Panc1 (cell line): ENCODE measurements at regions not wholly inside any gene's neighbourhood (a gene's known extent, or its start where the extent isn't known, plus 50 kb on each side); places are given as distances from the start of the nearest gene placed in this dataset.

Experiments
- ATAC-seq: fragments of 200-7000 bp; cut with Tn5 transposase; 2 replicates; pipeline ENCODE4 v1.9.1; 2020; ENCODE audit warnings: mild to moderate bottlenecking, moderate library complexity
- BruUV-seq: library from RNA; stranded (reverse); fragments of 400-500 nt; replicated peaks from 2 replicates; lab custom pipeline; 2021; lab: Mats Ljungman, UMichigan
- CTCF ChIA-PET: fragments of 300-600 bp; sonication (Branson Sonifier 250); formaldehyde crosslinking; loops from one replicate; lab custom pipeline; 2022; ENCODE audit warnings: antibody characterized with exemption; lab: Charles Lee
- POLR2A ChIA-PET: fragments of 300-600 bp; sonication (Branson Sonifier 250); formaldehyde crosslinking; loops from one replicate; lab custom pipeline; 2022; ENCODE audit warnings: antibody characterized with exemption; lab: Charles Lee
- DNase-seq: peaks from one replicate; pipeline ENCODE4 v3.0.0-alpha.2; 2010; ENCODE audit warnings: low read depth, low spot score
- H3K27ac ChIP-seq: 2 replicates; pipeline ENCODE4 v1.5.1; 2011; ENCODE audit warnings: mild to moderate bottlenecking, low read length, inconsistent platforms
- H3K27me3 ChIP-seq: fragments of 200-500 bp; sonication (Bioruptor generic); 2 replicates; pipeline ENCODE4 v1.6.0; 2014; ENCODE audit warnings: low read length, inconsistent platforms; ENCODE audit not compliant: control insufficient read depth, insufficient read depth
- H3K36me3 ChIP-seq: fragments of 200-500 bp; sonication (Bioruptor generic); 2 replicates; pipeline ENCODE4 v1.5.1; 2014; ENCODE audit warnings: inconsistent platforms, mild to moderate bottlenecking, low read length, moderate library complexity; ENCODE audit not compliant: control insufficient read depth, insufficient read depth
- H3K4me1 ChIP-seq: 2 replicates; pipeline ENCODE4 v1.5.1; 2011; ENCODE audit warnings: inconsistent platforms, mild to moderate bottlenecking, low read length, moderate library complexity; ENCODE audit not compliant: control insufficient read depth, insufficient read depth
- H3K4me3 ChIP-seq, 2 experiments: 2 replicates each; pipeline ENCODE4 v1.5.1; 2011 to 2012; ENCODE audit warnings: low read depth in 2 of 2, low read length in 2 of 2, mild to moderate bottlenecking in 2 of 2, inconsistent platforms in 1 of 2, moderate library complexity in 1 of 2
- H3K9me3 ChIP-seq: fragments of 200-500 bp; sonication (Bioruptor generic); 2 replicates; pipeline ENCODE4 v1.5.1; 2014; ENCODE audit warnings: low read depth, mild to moderate bottlenecking, inconsistent platforms, low read length, moderate library complexity; ENCODE audit not compliant: control insufficient read depth, insufficient read depth
- POLR2AphosphoS5 ChIP-seq: IDR thresholded peaks from 2 replicates; pipeline ENCODE4 v1.6.1; 2012; ENCODE audit warnings: mild to moderate bottlenecking, low read depth, low read length, moderate library complexity
- SIN3A ChIP-seq: IDR thresholded peaks from 2 replicates; pipeline ENCODE4 v1.6.1; 2012; ENCODE audit warnings: low read depth, mild to moderate bottlenecking, low read length, moderate library complexity, borderline replicate concordance; ENCODE audit not compliant: insufficient read depth
- TCF7L2 ChIP-seq: IDR thresholded peaks from 2 replicates; pipeline ENCODE4 v1.6.1; 2011; ENCODE audit warnings: mild to moderate bottlenecking, low read depth, low read length, inconsistent platforms
- in situ Hi-C: cut with HindIII; loops from 2 replicates; pipeline ENCODE4 v1.10.0; 2016; ENCODE audit warnings: low sequenced_read_pairs, low pct_unique_long_range_greater_than_20kb
- intact Hi-C: fragments of 100-400 bp; cut with micrococcal nuclease; formaldehyde crosslinking; loops from one replicate; pipeline ENCODE4 v1.10.0; 2022; ENCODE audit not compliant: unreplicated experiment
- TF ChIP-seq, protein P1 (sequence below): fragments of 450-650 bp; IDR thresholded peaks from 2 replicates; pipeline ENCODE4 v1.5.1; 2017; ENCODE audit warnings: mild to moderate bottlenecking
- TF ChIP-seq, protein P2 (sequence below), 2 experiments: IDR thresholded peaks; 2 replicates each; pipeline ENCODE4 v1.6.1; 2011 to 2012; ENCODE audit warnings: low read depth in 2 of 2, control low read depth in 1 of 2, low read length in 1 of 2, mild to moderate bottlenecking in 1 of 2, moderate library complexity in 1 of 2; ENCODE audit not compliant: insufficient read depth in 1 of 2

DNA sequence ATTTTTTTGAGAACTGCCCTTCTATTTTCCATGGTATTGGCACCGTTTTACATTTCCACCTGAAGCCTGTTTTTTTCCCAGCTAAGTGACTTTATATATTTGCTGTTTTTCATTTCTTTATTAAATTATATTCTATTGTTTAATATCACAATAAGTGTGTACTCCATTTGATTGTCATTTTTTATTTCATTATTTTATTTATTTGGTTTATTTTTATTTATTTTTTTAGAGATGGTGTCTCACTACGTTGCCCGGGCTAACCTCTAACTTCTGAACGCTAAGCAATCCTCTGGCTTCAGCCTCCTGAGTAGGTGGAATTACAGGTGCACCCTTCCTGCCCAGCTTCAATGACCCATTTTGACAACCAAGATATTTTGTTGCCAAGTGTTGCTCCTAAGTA is 202.6 kb downstream of the SIM1 start:
- Histone ChIP-seq H3K36me3 (no peaks in the 10 kb centered on the region), H3K27ac (no peak overlapping the region), H3K4me1 (no peaks in the 10 kb centered on the region), H3K4me3 (no peak overlapping the region), H3K27me3 (no peaks in the 10 kb centered on the region), H3K9me3 (no peaks in the 10 kb centered on the region)
- TF ChIP-seq POLR2AphosphoS5 (no peak), TCF7L2 (no peak), SIN3A (no peak)
- TF ChIP-seq, protein P1, sequence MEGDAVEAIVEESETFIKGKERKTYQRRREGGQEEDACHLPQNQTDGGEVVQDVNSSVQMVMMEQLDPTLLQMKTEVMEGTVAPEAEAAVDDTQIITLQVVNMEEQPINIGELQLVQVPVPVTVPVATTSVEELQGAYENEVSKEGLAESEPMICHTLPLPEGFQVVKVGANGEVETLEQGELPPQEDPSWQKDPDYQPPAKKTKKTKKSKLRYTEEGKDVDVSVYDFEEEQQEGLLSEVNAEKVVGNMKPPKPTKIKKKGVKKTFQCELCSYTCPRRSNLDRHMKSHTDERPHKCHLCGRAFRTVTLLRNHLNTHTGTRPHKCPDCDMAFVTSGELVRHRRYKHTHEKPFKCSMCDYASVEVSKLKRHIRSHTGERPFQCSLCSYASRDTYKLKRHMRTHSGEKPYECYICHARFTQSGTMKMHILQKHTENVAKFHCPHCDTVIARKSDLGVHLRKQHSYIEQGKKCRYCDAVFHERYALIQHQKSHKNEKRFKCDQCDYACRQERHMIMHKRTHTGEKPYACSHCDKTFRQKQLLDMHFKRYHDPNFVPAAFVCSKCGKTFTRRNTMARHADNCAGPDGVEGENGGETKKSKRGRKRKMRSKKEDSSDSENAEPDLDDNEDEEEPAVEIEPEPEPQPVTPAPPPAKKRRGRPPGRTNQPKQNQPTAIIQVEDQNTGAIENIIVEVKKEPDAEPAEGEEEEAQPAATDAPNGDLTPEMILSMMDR, result no peak
- TF ChIP-seq, protein P2, sequence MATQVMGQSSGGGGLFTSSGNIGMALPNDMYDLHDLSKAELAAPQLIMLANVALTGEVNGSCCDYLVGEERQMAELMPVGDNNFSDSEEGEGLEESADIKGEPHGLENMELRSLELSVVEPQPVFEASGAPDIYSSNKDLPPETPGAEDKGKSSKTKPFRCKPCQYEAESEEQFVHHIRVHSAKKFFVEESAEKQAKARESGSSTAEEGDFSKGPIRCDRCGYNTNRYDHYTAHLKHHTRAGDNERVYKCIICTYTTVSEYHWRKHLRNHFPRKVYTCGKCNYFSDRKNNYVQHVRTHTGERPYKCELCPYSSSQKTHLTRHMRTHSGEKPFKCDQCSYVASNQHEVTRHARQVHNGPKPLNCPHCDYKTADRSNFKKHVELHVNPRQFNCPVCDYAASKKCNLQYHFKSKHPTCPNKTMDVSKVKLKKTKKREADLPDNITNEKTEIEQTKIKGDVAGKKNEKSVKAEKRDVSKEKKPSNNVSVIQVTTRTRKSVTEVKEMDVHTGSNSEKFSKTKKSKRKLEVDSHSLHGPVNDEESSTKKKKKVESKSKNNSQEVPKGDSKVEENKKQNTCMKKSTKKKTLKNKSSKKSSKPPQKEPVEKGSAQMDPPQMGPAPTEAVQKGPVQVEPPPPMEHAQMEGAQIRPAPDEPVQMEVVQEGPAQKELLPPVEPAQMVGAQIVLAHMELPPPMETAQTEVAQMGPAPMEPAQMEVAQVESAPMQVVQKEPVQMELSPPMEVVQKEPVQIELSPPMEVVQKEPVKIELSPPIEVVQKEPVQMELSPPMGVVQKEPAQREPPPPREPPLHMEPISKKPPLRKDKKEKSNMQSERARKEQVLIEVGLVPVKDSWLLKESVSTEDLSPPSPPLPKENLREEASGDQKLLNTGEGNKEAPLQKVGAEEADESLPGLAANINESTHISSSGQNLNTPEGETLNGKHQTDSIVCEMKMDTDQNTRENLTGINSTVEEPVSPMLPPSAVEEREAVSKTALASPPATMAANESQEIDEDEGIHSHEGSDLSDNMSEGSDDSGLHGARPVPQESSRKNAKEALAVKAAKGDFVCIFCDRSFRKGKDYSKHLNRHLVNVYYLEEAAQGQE (IDR thresholded peaks at IDR 0.05; ENCODE audit: insufficient read depth in 1 of 2, low read depth in 2 of 2, low read length in 1 of 2), result no peak
- intact Hi-C loops (no loop called here), in situ Hi-C loops (no loop called here)
- ChIA-PET CTCF (no interaction called here), POLR2A (no interaction called here)
- no peak for DNase-seq
- ATAC-seq, result no peak
- no TSS peak for BruUV-seq

DNA sequence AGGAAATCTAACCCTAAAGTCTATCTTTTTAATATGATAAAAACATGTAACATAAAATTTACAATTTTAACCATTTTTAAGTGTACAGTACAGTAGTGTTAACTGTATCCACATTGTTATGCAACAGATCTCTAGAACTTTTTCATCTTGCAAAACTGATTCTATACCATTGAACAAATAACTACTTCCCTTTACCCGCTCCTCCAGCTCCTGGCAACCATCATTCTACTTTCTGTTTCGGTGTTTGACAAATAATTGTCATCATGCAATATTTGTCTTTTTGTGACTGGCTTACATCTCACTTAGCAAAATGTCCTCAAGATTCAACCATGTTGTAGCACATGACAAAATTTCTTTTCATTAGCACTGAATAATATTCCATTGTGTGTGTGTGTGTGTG is 203.2 kb downstream of the SIM1 start:
- intact Hi-C loops (no loop called here), in situ Hi-C loops (no loop called here)
- Histone ChIP-seq H3K4me1 (no peaks in the 10 kb centered on the region), H3K27ac (no peak overlapping the region), H3K4me3 (no peak overlapping the region), H3K27me3 (no peaks in the 10 kb centered on the region), H3K36me3 (no peaks in the 10 kb centered on the region), H3K9me3 (no peaks in the 10 kb centered on the region)
- POLR2A ChIA-PET, result no interaction called here
- TF ChIP-seq, protein P1, result no peak
- no peak for ATAC-seq
- DNase-seq, result no peak
- CTCF ChIA-PET, result no interaction called here
- BruUV-seq, result no TSS peak

DNA sequence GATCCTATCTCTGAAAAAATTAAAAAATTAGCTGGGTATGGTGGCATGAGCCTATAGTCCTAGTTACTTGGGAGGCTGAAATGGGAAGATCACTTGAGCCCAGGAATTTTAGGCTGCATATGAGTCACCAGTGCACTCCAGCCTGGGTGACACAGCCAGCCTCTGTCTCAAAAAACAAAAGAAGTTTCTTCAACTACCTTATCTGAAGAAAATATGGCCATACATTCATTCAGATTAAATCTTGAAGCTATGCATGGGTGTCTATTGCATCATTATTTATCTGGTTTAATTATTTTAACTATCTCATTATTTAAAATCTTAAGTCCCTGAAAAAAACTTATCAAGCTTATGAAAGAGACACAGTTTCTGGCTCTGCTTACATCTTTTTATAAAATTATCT is 204.1 kb downstream of the SIM1 start:
- H3K4me1 ChIP-seq, result no peaks in the 10 kb centered on the region
- H3K27me3 ChIP-seq, result no peaks in the 10 kb centered on the region
- POLR2A ChIA-PET, result no interaction called here
- no peak overlapping the region for H3K4me3 ChIP-seq
- in situ Hi-C loops (no loop called here), intact Hi-C loops (no loop called here)
- TF ChIP-seq, protein P1, result no peak
- TF ChIP-seq POLR2AphosphoS5, result no peak
- TF ChIP-seq, protein P2 (IDR thresholded peaks at IDR 0.05; ENCODE audit: insufficient read depth in 1 of 2, low read depth in 2 of 2, low read length in 1 of 2), result no peak
- no peak for TF ChIP-seq SIN3A
- no peak for TF ChIP-seq TCF7L2
- no peaks in the 10 kb centered on the region for H3K9me3 ChIP-seq
- CTCF ChIA-PET, result no interaction called here
- ATAC-seq (no peak), DNase-seq (no peak)
- no TSS peak for BruUV-seq
- no peak overlapping the region for H3K27ac ChIP-seq
- H3K36me3 ChIP-seq, result no peaks in the 10 kb centered on the region
